GM21723 (cell line): ENCODE measurements at regions not wholly inside any gene's neighbourhood (a gene's known extent, or its start where the extent isn't known, plus 50 kb on each side); places are given as distances from the start of the nearest gene placed in this dataset.
"Not testable (repeated sequence)": the region's sequence is repeated elsewhere in the genome, so short reads cannot be mapped to it uniquely, and the experiment has no call there.

ENCODE experiments used
- ATAC-seq: cut with Tn5 transposase; IDR thresholded peaks from one replicate; pipeline ENCODE4 v1.9.1; 2021; ENCODE audit warnings: mild to moderate bottlenecking, moderate library complexity; ENCODE audit not compliant: unreplicated experiment

DNA sequence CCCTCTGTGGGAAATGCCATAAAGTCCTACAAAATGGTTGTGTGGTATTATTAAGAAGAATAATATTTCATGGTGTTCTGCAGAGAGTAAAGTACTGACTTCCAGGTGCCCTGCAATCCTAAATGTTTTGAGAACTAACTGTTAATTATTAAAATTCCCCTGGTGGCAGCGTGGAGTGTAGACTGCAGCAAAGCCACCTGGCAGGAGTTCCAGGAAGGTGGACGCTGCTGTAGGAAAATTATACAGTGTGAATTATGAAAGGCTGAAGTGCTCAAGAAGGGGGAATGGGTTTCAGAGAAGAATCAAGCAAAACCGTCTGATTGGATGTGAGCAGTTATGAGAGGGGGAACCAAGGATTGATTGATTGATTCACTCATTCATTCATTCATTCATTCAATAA, 572.4 kb upstream of the PPP2R3A start:
- no peak for ATAC-seq

DNA sequence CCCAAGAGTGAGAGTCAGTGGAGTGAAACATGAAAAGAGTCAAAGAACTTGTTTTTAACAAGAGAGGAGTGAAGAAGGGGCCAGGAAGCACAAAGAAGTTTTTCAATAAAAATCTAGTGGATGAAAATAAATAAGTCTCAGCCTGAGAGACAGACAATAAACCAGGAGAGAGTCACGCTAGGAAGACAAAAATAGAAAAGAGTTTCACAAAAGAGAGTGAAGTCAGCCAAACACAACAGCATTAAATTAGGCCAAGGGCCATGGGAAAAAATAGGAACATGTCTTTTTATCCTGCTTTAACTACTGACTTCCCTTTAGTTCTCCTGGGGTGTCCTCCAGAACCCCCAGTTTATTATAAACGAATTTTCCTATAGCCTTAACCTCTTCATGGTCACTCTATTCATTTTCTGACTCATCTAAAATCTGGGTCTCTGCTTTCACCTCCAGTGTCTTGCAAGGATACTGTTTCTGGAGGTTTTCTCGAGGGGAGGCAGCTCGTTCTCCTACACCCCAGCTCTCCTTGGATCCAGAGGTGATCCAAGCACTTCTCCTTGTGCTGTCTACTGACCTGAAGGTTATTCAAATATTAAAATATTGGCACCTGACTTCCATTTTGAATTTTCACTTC, 571.5 kb upstream of the PPP2R3A start:
- no peak for ATAC-seq

DNA sequence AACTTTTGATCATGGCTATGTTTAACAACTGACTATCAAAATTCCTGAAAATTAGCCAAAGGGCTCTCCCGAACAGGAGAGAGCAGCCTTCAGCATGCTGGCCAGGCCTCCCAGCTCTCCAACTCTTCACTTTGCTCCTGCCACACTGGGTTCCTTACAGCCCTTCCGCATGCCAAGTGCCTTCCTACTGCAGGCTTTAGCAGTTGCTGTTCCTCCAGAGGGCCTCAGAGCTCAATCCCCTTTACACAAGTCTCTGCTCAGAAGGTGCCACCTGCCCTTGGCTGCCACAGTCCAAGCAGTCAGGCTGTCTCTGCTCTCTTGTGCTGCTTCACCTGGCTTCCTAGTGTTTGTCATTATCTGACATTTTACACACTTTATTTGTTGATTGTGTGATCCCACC, 553.1 kb upstream of the PPP2R3A start:
- ATAC-seq = no peak

DNA sequence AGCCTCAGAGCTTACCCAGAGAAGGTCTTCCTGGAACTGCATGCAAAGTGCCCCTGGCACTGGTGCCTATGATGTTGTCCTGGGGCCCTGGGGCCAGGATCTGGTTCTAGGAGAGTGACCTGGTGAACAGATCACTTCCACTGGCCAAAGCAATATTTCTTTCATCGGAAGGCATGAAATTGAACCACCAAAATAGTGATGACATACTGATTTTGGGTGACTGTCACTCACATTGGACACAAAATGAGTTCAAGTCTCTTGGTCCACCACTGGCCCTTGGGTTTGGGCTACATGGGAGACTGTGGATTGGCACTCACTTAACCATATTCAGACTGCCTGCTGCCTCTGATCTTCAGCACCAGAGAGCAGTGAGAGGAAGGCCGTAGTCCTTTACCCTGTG, 549.3 kb upstream of the PPP2R3A start:
- no peak for ATAC-seq

DNA sequence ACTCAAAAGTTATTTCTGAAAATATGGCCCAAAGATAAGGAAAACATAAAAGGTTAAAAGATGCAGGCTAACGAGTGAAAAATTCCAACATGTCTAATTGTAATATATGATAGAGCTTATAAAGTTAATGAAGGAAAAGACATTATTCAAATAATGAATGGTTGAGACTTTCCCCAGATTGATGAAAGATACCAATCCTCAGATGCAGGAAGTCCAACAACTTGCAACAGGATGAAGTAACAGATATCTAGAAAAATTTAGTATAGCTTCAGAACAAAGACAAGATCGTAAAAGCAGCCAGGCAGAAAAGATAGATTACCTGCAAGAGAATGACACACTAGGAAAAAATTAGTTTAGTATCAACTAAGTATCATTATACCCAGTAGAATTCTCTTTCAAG, 546.4 kb upstream of the PPP2R3A start:
- no peak for ATAC-seq

DNA sequence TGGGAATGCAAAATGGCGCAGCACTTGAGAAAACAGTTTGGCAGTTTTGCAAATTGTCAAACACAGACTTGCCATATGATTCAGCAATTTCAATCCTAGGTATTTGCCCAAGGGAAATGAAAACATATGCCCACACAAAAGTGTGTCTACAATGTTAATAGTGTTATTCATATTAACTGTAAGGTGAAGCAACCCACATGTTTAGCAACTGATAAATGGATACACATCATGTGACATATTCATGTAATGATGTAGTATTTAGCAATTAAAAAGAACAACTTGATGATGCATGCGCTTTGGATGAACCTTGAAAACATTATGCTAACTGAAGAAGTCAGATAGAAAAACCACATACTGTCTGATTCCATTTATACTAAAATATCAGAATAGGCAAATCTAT, 539.0 kb upstream of the PPP2R3A start:
- ATAC-seq = no peak

DNA sequence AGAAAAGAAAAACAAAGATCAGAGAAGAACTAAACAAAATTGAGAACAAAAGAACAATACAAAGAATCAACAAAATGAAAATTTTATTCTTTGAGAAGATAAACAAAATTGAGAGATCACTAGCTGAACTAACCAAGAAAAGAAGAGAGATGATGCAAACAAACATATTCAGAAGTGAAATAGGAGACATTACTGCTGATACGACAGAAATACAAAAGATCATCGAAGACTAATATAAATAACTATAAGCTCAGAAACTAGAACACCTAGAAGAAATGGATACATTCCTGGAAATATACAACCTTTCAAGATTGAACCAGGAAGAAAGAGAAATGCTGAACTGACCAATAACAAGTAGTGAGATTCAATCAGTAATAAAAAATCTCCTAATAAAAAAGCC, 533.1 kb upstream of the PPP2R3A start:
- no peak for ATAC-seq

DNA sequence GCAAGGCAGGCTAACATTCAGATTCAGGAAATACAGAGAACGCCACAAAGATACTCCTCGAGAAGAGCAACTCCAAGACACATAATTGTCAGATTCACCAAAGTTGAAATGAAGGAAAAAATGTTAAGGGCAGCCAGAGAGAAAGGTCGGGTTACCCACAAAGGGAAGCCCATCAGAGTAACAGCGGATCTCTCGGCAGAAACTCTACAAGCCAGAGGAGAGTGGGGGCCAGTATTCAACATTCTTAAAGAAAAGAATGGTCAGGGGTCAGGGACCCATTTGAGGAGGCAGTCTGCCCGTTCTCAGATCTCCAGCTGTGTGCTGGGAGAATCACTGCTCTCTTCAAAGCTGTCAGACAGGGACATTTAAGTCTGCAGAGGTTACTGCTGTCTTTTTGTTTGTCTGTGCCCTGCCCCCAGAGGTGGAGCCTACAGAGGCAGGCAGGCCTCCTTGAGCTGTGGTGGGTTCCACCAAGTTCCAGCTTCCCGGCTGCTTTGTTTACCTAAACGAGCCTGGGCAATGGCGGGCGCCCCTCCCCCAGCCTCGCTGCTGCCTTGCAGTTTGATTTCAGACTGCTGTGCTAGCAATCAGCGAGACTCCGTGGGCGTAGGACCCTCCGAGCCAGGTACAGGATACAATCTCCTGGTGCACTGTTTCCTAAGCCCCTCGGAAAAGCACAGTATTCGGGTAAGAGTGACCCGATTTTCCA, 526.5 kb upstream of the PPP2R3A start:
- not testable (repeated sequence) for ATAC-seq

DNA sequence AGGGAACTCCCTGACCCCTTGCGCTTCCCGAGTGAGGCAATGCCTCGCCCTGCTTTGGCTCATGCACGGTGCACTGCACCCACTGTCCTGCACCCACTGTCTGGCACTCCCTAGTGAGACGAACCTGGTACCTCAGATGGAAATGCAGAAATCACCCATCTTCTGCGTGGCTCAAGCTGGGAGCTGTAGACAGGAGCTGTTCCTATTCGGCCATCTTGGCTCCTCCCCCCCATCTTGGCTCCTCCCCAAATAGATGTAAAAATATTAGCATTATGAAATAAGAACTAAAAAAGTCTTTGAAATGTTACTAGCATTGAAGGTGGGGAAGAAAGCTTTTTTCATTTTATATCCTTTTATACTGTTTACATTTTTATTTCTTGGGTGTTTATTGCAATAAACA, 525.9 kb upstream of the PPP2R3A start:
- not testable (repeated sequence) for ATAC-seq

DNA sequence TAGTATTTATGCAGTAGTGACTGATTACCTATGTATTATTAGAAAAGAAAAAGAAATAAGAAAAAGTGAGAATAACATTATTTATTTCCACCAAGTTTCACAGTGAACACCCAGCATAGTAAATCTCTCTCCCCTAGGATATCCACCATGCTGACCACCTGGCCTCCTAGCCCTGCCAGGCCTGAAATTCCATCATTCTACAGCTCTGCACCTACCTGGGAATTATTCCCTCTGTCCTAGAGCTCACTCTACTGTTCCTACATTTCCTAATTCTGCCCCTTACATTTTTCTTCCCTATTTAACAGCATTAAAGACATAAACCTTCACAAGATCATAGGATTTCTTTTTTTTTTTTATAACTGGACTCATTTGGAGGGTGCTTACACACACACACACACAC, 525.3 kb upstream of the PPP2R3A start:
- no peak for ATAC-seq

DNA sequence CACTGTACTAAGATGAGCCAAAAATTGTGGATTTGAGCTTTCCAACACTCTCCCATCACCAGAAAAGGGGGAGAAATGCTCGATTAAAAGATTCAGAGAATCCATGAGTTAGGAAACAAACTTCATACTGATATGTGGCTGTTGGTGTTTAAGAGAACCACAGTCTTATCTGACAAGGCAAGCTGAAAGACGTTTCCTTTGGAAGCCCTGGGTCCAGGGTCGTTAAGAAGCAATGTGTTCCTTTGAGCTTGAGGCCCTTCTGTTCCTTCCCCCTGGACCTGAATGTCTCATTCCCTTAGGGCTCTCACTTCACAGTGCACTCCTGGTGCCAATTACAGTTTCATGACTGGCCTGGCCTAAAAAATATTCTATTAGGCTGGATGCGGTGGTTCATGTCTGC, 524.8 kb upstream of the PPP2R3A start:
- no peak for ATAC-seq

DNA sequence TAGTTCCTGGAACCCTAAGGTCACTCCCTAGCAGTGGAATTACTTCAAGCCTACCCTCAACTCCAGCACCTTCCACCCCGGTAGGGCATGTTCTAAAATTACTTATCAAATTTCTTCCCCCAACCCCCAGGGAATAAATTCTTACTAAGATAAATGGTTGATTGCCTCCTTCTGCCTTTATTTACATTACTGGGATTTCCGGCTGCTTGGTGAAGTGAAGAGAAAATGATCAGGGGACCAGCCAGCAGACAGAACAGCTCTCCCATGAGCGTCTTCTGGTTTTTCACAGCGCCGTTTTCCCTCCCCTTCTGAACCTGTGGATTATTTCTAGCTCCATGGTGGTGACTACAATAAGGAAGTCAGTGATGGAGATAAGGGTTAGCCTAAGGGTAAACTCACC, 521.5 kb upstream of the PPP2R3A start:
- ATAC-seq = no peak

DNA sequence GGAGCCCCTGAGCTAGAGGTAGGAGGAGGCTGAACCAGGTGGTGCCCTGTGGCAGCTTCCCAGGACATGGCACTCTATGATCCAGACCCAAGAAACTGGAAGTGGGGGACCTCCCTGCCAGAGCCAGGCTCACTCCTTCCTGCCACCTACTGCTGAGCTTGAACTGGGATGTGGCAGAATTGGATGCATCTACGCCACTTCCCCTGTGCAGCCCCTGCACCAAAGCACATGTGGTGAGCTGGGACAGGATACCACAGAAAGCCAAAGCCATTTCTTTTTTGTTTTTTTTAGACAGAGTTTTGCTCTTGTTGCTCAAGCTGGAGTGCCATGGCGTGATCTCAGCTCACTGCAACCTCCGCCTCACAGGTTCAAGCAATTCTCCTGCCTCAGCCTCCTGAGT, 518.0 kb upstream of the PPP2R3A start:
- no peak for ATAC-seq

DNA sequence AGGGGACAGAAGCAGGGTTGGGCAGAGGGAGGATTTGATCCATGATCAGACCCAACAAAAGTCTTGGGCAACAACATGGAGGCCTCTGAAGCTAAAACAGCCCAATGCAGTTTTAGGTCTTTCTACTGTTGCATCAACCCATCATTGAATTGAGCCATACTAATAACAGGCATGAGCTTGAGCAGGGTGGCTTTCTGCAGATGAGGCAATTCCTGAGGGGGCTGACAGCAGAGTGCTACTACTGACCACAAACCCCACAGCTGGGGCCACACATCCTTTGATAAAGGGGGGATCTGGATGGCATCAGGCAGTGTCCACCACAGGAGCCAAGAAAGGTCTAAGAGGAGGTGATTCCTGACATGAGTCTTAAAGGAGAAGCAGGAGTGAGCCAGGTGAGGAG, 517.0 kb upstream of the PPP2R3A start:
- no peak for ATAC-seq

DNA sequence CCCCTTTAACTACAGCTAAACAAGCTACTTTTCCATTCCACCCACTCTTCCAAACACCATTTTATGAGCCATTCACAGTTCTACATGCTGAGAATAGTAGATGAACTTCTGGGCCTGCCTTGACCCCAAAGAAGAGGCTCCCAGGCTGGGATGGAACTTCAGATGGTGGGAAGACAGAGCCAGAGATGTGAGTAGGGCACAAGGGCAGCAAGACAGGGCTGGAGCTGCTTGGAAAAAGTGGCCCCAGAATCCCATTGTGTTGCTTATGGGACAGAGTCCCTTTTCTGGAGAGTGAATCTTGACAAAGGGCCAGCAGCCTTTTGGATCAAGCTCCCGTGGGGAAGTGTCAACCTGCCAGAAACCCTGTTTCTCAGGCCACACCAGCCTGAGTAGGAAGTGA, 516.5 kb upstream of the PPP2R3A start:
- ATAC-seq = no peak

DNA sequence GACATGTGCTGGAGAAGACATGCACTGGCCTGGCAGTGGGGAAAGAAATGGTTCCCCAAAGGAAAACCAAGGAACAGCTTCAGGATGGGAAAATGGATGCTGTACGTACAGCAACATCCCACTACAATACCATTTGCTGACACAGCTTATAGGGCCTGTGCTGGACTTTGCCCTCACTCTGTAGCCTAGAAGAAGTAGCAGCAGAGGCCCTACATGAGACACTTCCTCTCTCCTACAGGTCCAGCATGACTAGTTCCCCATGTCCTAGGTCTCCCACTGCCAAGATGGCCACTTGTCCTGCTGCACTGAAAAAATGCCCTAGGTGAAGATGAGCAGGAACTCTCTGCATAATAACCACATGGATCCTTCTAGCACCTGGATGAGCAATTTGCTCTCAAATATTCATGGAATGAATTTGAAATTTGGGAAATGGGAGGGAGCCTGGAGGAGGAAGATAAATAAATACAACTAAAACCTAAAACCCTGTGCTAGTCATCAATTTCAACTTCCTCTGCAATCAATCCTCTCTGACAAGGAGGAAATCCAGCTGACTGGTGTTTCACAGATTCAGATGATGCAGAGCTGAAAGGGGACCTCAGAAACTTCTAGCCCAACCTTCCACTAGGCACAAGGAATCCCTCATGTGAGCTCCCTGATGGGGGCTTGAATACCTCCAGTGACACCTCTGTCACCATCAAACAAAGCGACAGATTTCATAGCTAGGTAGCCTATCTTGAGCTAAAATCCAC, 514.3 kb upstream of the PPP2R3A start:
- ATAC-seq = no peak

DNA sequence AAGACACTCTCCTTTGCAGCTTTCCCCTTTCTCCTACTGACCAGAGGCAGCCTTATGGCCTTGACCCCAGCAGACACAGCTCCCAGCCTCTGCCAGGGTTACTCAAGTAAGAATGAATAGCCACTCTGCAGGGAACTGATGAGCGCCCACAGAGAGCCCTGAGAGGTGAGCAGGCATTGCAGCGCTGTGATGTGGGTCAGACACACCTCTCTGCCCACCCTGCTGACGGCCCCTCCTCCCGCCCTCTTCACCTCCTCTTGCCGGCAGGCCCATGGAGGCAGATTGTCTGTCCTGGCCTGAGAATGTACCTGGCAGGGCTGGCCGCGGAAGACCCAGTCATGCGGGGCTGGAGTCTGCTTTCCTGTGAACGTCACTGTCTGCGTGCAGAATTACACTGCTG, 512.6 kb upstream of the PPP2R3A start:
- no peak for ATAC-seq

DNA sequence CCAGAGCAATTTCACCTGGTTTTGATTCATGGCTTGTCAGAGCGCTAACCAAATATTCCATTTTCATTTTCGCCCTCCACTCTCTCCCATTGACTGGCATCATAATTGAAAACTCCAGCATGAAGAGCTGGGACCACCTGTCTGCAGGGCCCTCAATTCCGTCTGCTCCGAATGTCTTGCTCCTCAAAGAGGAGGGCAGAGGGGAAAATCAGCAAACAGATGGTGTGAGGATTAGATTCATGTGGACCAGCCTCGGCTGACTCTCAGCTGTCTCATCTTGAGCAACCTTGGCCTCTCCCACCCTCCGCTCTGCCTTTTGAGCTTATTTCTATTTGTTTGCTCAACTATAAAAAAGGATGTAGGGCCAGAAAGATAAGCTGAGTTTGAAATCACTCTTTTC, 512.2 kb upstream of the PPP2R3A start:
- no peak for ATAC-seq

DNA sequence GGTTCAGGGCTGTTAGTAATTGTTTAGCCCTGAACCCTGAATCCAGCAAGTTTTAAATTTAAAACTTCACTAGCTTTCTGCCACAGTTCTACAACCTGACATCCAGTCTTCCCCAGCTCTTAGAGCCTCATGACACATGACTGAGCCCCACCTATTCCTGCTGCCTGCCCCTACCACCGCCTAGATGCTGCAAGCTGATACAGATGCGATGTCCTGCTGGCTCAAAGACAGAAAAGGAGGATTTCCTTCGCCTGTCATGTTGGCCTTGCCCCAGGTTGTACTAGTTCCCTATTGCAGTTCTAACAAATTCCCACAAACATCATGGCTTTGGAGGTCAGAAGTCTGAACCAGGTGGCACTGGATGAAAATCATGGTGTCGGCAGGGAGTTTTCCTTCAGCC, 510.6 kb upstream of the PPP2R3A start:
- ATAC-seq = no peak

DNA sequence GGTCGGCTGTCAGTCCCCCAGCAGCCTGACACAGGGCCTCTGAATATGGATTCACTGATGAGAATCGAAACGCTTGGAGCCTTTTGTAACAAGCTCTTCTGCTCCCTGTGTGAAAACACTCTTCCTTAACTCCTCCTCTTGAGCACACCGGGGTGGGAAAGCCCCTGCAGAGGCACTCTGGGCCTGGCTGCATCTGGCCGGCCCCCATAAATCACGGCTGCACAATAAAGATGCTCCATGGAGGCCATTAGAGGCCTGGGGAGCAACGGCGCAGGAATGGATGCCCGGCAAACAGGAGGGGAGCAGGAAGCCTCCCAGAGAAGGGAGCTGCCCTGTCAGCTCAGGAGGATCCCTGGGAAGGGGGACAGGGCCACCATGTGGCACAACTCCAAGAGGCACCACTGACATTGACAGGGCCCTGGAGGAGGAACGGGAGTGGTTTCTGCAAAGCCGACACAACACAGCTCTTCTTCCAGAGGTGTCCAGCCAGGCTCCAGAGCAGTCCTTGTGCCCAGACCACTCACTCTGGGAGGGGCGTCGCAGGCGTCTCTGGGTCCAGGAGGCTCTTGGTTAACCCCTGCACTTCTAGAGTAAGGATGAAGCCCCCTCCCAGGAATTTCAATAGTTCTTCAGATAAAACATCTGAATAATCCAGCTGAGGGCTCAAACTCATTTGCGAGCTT, 509.3 kb upstream of the PPP2R3A start:
- ATAC-seq = no peak

DNA sequence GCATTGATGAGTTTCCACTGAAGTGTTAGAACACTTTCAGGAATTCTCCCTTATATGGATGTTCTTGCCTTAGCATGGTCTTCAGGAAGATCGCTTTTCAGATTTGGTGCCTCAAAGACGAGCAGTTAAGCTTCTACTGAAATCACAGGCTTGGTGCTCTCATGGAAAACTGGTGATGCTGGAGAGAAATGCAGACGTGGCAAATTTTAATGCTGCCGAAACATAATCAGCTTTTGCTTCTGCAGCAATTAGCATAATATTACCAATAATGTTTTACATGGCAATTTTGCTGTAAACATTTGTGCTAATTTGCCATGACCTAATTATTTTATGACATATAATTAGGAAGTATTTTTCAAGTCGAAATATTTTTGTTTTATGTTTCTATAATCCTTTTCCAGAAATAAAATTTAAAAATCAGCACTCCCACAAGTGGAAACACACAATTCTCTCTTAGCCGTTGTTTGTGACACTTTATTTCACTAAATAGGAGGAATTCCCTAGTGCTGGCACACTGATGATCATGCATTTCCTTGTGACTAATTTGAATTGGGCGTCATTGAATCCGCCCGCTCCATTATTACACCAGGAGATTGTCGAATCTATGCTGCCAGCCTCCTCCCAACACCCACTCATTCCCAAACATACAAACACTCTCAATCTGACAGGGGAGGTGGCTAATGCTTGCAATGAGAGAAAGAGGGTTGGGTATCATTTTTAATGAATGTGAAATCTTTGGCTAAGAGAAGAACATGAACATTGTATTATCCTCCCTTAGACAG, 506.8 kb upstream of the PPP2R3A start:
- no peak for ATAC-seq
